Peyer's patch (tissue), 4 donors: ENCODE measurements at regions not wholly inside any gene's neighbourhood (a gene's known extent, or its start where the extent isn't known, plus 50 kb on each side); places are given as distances from the start of the nearest gene placed in this dataset.

Experiments used
- DNase-seq, 3 donors: peaks; one replicate each; pipeline ENCODE4 v3.0.0-alpha.2; 2017 to 2019
- H3K27ac ChIP-seq, 4 donors: fragments of 200-600 bp; sonication (generic); one replicate each; pipeline ENCODE4 v1.5.1; 2016 to 2019
- H3K27me3 ChIP-seq, 2 donors: fragments of 200-600 bp; sonication (generic); one replicate each; pipeline ENCODE4 v1.5.1; 2019
- H3K36me3 ChIP-seq, 3 donors: fragments of 200-600 bp; sonication (generic); one replicate each; pipeline ENCODE4 v1.5.1; 2016 to 2019
- H3K4me1 ChIP-seq, 4 donors: fragments of 200-600 bp; sonication (generic); one replicate each; pipeline ENCODE4 v1.5.1; 2016 to 2019
- H3K4me3 ChIP-seq, 4 donors: fragments of 200-600 bp; sonication (generic); 1 replicate in 3 of 4; 2 replicates in 1 of 4; pipeline ENCODE4 v1.5.1; 2016 to 2019; ENCODE audit warnings: mild to moderate bottlenecking in 1 of 4
- H3K9me3 ChIP-seq, 4 donors: fragments of 200-600 bp; sonication (generic); one replicate each; pipeline ENCODE4 v1.5.1; 2016 to 2019; ENCODE audit warnings: mild to moderate bottlenecking in 1 of 4
- POLR2A ChIP-seq, 2 donors: fragments of 450-650 bp; IDR thresholded peaks; one replicate each; pipeline ENCODE4 v1.5.1; 2017; ENCODE audit warnings: antibody characterized with exemption in 2 of 2, mild to moderate bottlenecking in 2 of 2, moderate library complexity in 2 of 2
- TF ChIP-seq, protein P1 (sequence below), 6 experiments: fragments of 450-650 bp in 4 of 6; fragments of 200-600 bp in 2 of 6; sonication (generic) in 1 of 6; IDR thresholded peaks; one replicate each; pipeline ENCODE4 v1.5.1; 2017 to 2019; ENCODE audit warnings: antibody characterized with exemption in 6 of 6, mild to moderate bottlenecking in 3 of 6, moderate library complexity in 1 of 6

DNA sequence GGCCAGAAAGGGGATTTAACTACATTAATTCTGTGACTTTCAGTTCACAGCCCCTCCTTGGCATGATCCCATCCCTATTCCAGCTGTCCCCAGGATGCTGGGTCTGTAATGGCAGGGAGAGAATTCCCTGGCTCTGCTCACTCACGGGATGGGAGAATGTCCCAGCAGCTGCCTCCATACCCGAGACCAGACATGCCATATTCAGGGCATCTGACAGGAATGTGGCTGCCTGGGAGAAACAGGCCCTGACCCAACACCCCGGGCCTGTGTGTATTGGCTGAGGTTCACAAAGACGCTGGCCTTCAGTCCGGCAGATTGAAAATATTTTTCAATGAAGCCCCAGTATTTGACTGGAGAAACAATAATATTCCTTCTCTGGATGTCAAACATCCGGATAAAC, 83.6 kb upstream of the SMAD3 start:
- no peaks in the 10 kb centered on the region for H3K4me1 ChIP-seq
- no peak for DNase-seq
- no peak overlapping the region for H3K27ac ChIP-seq
- H3K27me3 ChIP-seq, result no peaks in the 10 kb centered on the region
- TF ChIP-seq, protein P1, sequence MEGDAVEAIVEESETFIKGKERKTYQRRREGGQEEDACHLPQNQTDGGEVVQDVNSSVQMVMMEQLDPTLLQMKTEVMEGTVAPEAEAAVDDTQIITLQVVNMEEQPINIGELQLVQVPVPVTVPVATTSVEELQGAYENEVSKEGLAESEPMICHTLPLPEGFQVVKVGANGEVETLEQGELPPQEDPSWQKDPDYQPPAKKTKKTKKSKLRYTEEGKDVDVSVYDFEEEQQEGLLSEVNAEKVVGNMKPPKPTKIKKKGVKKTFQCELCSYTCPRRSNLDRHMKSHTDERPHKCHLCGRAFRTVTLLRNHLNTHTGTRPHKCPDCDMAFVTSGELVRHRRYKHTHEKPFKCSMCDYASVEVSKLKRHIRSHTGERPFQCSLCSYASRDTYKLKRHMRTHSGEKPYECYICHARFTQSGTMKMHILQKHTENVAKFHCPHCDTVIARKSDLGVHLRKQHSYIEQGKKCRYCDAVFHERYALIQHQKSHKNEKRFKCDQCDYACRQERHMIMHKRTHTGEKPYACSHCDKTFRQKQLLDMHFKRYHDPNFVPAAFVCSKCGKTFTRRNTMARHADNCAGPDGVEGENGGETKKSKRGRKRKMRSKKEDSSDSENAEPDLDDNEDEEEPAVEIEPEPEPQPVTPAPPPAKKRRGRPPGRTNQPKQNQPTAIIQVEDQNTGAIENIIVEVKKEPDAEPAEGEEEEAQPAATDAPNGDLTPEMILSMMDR (IDR thresholded peaks at IDR 0.05), result no peak
- no peak for TF ChIP-seq POLR2A (IDR thresholded peaks at IDR 0.05)
- no peaks in the 10 kb centered on the region for H3K36me3 ChIP-seq
- no peaks in the 10 kb centered on the region for H3K9me3 ChIP-seq
- H3K4me3 ChIP-seq, result no peak overlapping the region

DNA sequence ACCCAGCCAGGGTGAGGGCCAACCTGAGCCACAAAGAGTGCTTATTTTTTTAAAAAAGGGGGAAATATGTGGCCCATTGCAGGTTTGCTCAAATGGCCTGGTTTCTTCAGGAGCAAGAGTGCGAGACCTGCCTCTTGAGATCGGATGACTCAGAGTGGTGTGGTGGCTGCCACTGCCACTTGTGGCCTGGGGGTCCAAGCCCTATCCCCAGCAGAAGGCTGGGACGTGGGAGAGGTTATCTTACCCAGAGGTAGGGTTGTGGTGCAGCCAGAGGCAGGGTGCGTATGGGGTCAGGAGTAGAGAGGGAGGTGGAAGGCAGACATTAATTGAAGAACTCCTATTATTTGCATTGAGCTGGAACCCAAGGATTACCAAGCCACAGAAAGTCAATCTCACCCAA, 83.2 kb upstream of the SMAD3 start:
- no peak for TF ChIP-seq POLR2A (IDR thresholded peaks at IDR 0.05)
- TF ChIP-seq, protein P1 (IDR thresholded peaks at IDR 0.05), result no peak
- no peaks in the 10 kb centered on the region for H3K36me3 ChIP-seq
- H3K27me3 ChIP-seq, result no peaks in the 10 kb centered on the region
- H3K9me3 ChIP-seq, result no peaks in the 10 kb centered on the region
- no peaks in the 10 kb centered on the region for H3K4me1 ChIP-seq
- DNase-seq, result no peak
- no peak overlapping the region for H3K27ac ChIP-seq
- H3K4me3 ChIP-seq, result no peak overlapping the region

DNA sequence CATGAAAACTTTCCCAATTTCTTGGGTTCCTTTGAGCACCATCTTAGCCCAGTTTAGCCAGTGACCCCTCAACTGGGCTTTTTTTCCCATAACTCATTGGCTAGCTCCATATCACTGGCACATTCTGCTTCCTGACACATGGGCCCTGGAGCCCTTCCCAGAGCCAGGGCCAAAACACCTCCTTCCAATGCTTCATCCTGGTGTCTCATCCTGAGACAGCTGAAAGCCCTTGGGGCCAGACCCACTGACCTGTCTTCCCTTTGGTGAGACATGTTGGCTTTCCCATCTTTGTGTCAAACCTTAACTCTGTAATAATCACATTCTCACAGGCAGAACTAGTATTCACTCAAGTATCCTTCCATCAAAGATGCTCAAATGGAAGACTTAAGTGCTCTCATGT, 82.6 kb upstream of the SMAD3 start:
- no peaks in the 10 kb centered on the region for H3K27me3 ChIP-seq
- no peaks in the 10 kb centered on the region for H3K9me3 ChIP-seq
- no peaks in the 10 kb centered on the region for H3K4me1 ChIP-seq
- DNase-seq, result no peak
- H3K4me3 ChIP-seq, result no peak overlapping the region
- TF ChIP-seq, protein P1 (IDR thresholded peaks at IDR 0.05), result no peak
- TF ChIP-seq POLR2A (IDR thresholded peaks at IDR 0.05), result no peak
- H3K27ac ChIP-seq, result no peak overlapping the region
- no peaks in the 10 kb centered on the region for H3K36me3 ChIP-seq

DNA sequence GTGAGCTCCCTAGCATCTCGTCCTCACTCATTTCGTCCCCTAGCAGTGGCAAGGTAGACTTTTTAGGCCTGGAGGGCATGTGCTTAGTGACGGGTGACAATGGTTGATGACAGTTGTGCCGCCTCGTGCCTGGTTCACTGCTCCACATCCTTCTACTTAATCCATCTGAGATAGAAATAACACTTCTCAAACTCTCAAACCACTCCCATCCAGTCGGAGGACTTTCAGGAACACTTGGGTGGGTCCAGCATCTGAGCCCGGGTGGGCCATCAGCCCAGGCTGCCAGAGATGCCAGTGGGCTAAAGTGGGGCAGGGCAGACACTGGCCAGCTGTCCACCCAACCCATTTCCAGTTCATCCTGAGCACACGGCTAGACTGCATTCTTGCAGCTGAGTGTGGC, 79.7 kb upstream of the SMAD3 start:
- TF ChIP-seq, protein P1 (IDR thresholded peaks at IDR 0.05), result no peak
- TF ChIP-seq POLR2A (IDR thresholded peaks at IDR 0.05), result no peak
- no peaks in the 10 kb centered on the region for H3K9me3 ChIP-seq
- H3K4me3 ChIP-seq, result no peak overlapping the region
- no peak for DNase-seq
- H3K36me3 ChIP-seq, result no peaks in the 10 kb centered on the region
- H3K27me3 ChIP-seq, result no peaks in the 10 kb centered on the region
- no peak overlapping the region for H3K27ac ChIP-seq
- no peaks in the 10 kb centered on the region for H3K4me1 ChIP-seq

DNA sequence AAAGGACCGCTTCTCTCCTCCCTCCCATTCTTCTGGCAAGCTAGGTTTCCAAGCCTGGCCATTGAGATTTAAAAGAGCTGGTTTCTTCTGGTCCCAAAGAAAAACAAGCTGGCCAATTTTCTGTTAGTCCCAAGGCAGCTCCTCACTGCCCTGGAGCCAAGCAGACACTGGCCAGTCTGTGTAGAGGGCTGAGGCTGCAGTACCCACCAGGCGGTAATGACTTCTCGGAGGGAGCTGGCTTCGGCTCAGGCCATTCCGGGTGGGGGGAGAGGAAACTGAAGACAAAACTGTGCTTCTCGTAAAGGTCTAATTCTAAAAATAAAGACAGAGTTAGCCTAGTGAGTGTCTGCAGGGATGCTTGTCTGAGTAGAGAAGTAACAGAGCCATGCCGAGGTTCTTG, 78.5 kb upstream of the SMAD3 start:
- H3K27me3 ChIP-seq, result no peaks in the 10 kb centered on the region
- no peak overlapping the region for H3K27ac ChIP-seq
- no peak for DNase-seq
- H3K4me1 ChIP-seq, result no peaks in the 10 kb centered on the region
- H3K4me3 ChIP-seq, result no peak overlapping the region
- no peaks in the 10 kb centered on the region for H3K9me3 ChIP-seq
- no peak for TF ChIP-seq POLR2A (IDR thresholded peaks at IDR 0.05)
- TF ChIP-seq, protein P1 (IDR thresholded peaks at IDR 0.05), result no peak
- no peaks in the 10 kb centered on the region for H3K36me3 ChIP-seq

DNA sequence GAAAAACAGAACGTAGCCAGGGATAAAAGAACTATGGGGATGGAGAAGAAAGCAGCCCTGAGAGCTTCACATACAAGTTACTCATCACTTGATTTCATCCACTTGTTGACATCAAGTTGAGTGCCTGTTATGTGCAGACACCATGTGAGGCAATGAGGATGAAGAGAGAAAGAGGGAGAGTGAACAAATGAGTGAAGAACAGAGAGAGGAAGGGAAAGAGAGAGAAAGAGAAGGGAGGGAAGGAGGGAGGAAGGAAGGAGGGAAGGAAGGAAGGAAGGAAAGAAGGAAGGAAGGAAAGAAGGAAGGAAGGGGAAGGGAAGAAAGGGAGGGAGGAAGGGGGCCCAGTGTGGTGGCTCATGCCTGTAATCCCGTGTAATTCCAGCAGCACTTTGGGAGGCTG, 72.3 kb upstream of the SMAD3 start:
- no peaks in the 10 kb centered on the region for H3K4me1 ChIP-seq
- H3K36me3 ChIP-seq, result no peaks in the 10 kb centered on the region

More for the DNA sequence above, 72.3 kb upstream of the SMAD3 start:
- TF ChIP-seq POLR2A (IDR thresholded peaks at IDR 0.05), result no peak
- TF ChIP-seq, protein P1 (IDR thresholded peaks at IDR 0.05), result no peak
- no peak for DNase-seq
- H3K27me3 ChIP-seq, result no peaks in the 10 kb centered on the region
- no peaks in the 10 kb centered on the region for H3K9me3 ChIP-seq
- H3K4me3 ChIP-seq, result no peak overlapping the region
- no peak overlapping the region for H3K27ac ChIP-seq
